Glutamatergic neuron (in vitro differentiated cells): ENCODE measurements at regions not wholly inside any gene's neighbourhood (a gene's known extent, or its start where the extent isn't known, plus 50 kb on each side); places are given as distances from the start of the nearest gene placed in this dataset.

Experiments
- DNase-seq: peaks from one replicate; pipeline ENCODE4 v3.0.0; 2022
- H3K27ac Mint-ChIP-seq: one replicate; pipeline ENCODE4 v1.8.0; 2020; ENCODE audit warnings: mild to moderate bottlenecking, mixed read lengths, inconsistent platforms; ENCODE audit not compliant: unreplicated experiment
- H3K27me3 Mint-ChIP-seq: one replicate; pipeline ENCODE4 v1.8.0; 2020; ENCODE audit warnings: mild to moderate bottlenecking, moderate library complexity, mixed read lengths, inconsistent platforms; ENCODE audit not compliant: unreplicated experiment
- H3K36me3 Mint-ChIP-seq: one replicate; pipeline ENCODE4 v1.8.0; 2020; ENCODE audit warnings: mild to moderate bottlenecking, mixed read lengths, inconsistent platforms; ENCODE audit not compliant: unreplicated experiment
- H3K4me1 Mint-ChIP-seq: one replicate; pipeline ENCODE4 v1.8.0; 2020; ENCODE audit warnings: mild to moderate bottlenecking, low read depth, mixed read lengths, inconsistent platforms; ENCODE audit not compliant: unreplicated experiment
- H3K4me3 Mint-ChIP-seq: one replicate; pipeline ENCODE4 v1.8.0; 2020; ENCODE audit warnings: mild to moderate bottlenecking, mixed read lengths, inconsistent platforms; ENCODE audit not compliant: unreplicated experiment
- H3K9me3 Mint-ChIP-seq: one replicate; pipeline ENCODE4 v1.8.0; 2020; ENCODE audit warnings: mild to moderate bottlenecking, moderate library complexity, mixed read lengths, inconsistent platforms; ENCODE audit not compliant: unreplicated experiment
- CTCF ChIP-seq: fragments of 200-600 bp; sonication (generic); IDR thresholded peaks from one replicate; pipeline ENCODE4 v1.5.0; 2021; ENCODE audit not compliant: partially characterized antibody, unreplicated experiment

- no peaks in the 10 kb centered on the region for H3K4me1 Mint-ChIP-seq
- TF ChIP-seq CTCF: no peak
- DNase-seq: no peak
Observed at GRCh38 chr10:105468759-105469158, 827.7 kb downstream of the SORCS3 start.

GRCh38 chr10:105466521-105466920 is 825.4 kb downstream of the SORCS3 start:
- Mint-ChIP-seq H3K36me3 (no peaks in the 10 kb centered on the region), H3K4me3 (no peak overlapping the region), H3K9me3 (no peaks in the 10 kb centered on the region), H3K27me3 (no peaks in the 10 kb centered on the region), H3K4me1 (no peaks in the 10 kb centered on the region), H3K27ac (no peak overlapping the region)
- TF ChIP-seq CTCF: no peak
- no peak for DNase-seq

More at GRCh38 chr10:105468759-105469158, 827.7 kb downstream of the SORCS3 start:
- Mint-ChIP-seq H3K27me3 (no peaks in the 10 kb centered on the region), H3K27ac (no peak overlapping the region), H3K9me3 (no peaks in the 10 kb centered on the region), H3K4me3 (no peak overlapping the region), H3K36me3 (no peaks in the 10 kb centered on the region)

GRCh38 chr10:105434970-105435369 is 793.9 kb downstream of the SORCS3 start:
- DNase-seq: no peak
- no peak overlapping the region for H3K4me3 Mint-ChIP-seq
- H3K27ac Mint-ChIP-seq: no peak overlapping the region
- TF ChIP-seq CTCF: no peak
- no peaks in the 10 kb centered on the region for H3K36me3 Mint-ChIP-seq
- H3K4me1 Mint-ChIP-seq: no peaks in the 10 kb centered on the region
- H3K9me3 Mint-ChIP-seq: no peaks in the 10 kb centered on the region
- no peaks in the 10 kb centered on the region for H3K27me3 Mint-ChIP-seq

- Mint-ChIP-seq H3K27ac (no peak overlapping the region), H3K9me3 (peaks cover 1% of the 10 kb centered on the region), H3K27me3 (no peaks in the 10 kb centered on the region), H3K36me3 (no peaks in the 10 kb centered on the region), H3K4me3 (no peak overlapping the region), H3K4me1 (no peaks in the 10 kb centered on the region)
- TF ChIP-seq CTCF: no peak
- DNase-seq: no peak
Observed at GRCh38 chr10:105413997-105414396, 772.9 kb downstream of the SORCS3 start.

GRCh38 chr10:105409370-105409769 is 768.3 kb downstream of the SORCS3 start:
- no peaks in the 10 kb centered on the region for H3K27me3 Mint-ChIP-seq

More at GRCh38 chr10:105409370-105409769, 768.3 kb downstream of the SORCS3 start:
- no peak for DNase-seq
- no peaks in the 10 kb centered on the region for H3K4me1 Mint-ChIP-seq
- H3K9me3 Mint-ChIP-seq: no peaks in the 10 kb centered on the region
- H3K36me3 Mint-ChIP-seq: no peaks in the 10 kb centered on the region
- H3K27ac Mint-ChIP-seq: no peak overlapping the region
- TF ChIP-seq CTCF: no peak
- no peak overlapping the region for H3K4me3 Mint-ChIP-seq
